Activated CD4-positive, CD25-positive, alpha-beta regulatory T cell (primary cell): ENCODE measurements at regions not wholly inside any gene's neighbourhood (a gene's known extent, or its start where the extent isn't known, plus 50 kb on each side); places are given as distances from the start of the nearest gene placed in this dataset.
A peak's percentile ranks its signal among the peaks of the same experiment; 100 is the strongest.

ENCODE experiments used
- DNase-seq, 4 experiments: peaks; one replicate each; lab custom pipeline; 2025; lab: John Stamatoyannopoulos, UW

GRCh38 chr17:34141590-34141989, 113.5 kb upstream of the CCL2 start:
- DNase-seq, result no peak

- no peak for DNase-seq
Measured at GRCh38 chr17:34143430-34143829, 111.7 kb upstream of the CCL2 start.

GRCh38 chr17:34146440-34147043, 108.5 kb upstream of the CCL2 start:
- peak in 1 of 4 experiments; percentile 16 for DNase-seq

- DNase-seq, result no peak
Measured at GRCh38 chr17:34151102-34151501, 104.0 kb upstream of the CCL2 start.

- DNase-seq, result no peak
Measured at GRCh38 chr17:34153991-34154390, 101.1 kb upstream of the CCL2 start.

GRCh38 chr17:34154961-34155730, 99.9 kb upstream of the CCL2 start:
- no peak for DNase-seq

- DNase-seq, result no peak
Measured at GRCh38 chr17:34155947-34156346, 99.1 kb upstream of the CCL2 start.

- DNase-seq, result no peak
Measured at GRCh38 chr17:34156401-34156740, 98.7 kb upstream of the CCL2 start.

- no peak for DNase-seq
Measured at GRCh38 chr17:34156741-34157589, 98.1 kb upstream of the CCL2 start.

GRCh38 chr17:34161690-34162089, 93.4 kb upstream of the CCL2 start:
- no peak for DNase-seq

- no peak for DNase-seq
Measured at GRCh38 chr17:34163123-34163522, 92.0 kb upstream of the CCL2 start.

GRCh38 chr17:34163646-34164045, 91.4 kb upstream of the CCL2 start:
- no peak for DNase-seq

GRCh38 chr17:34164837-34165236, 90.2 kb upstream of the CCL2 start:
- DNase-seq, result no peak

- no peak for DNase-seq
Measured at GRCh38 chr17:34166352-34166751, 88.7 kb upstream of the CCL2 start.

- DNase-seq, result no peak
Measured at GRCh38 chr17:34167354-34167753, 87.7 kb upstream of the CCL2 start.

- no peak for DNase-seq
Measured at GRCh38 chr17:34168989-34169388, 86.1 kb upstream of the CCL2 start.

GRCh38 chr17:34169496-34169895, 85.6 kb upstream of the CCL2 start:
- DNase-seq, result no peak

- peak in 1 of 4 experiments; percentile 21 for DNase-seq
Measured at GRCh38 chr17:34171245-34171818, 83.8 kb upstream of the CCL2 start.

GRCh38 chr17:34172390-34172918, 82.6 kb upstream of the CCL2 start:
- no peak for DNase-seq

- no peak for DNase-seq
Measured at GRCh38 chr17:34173241-34173640, 81.8 kb upstream of the CCL2 start.

- no peak for DNase-seq
Measured at GRCh38 chr17:34174496-34174895, 80.6 kb upstream of the CCL2 start.

- DNase-seq, result no peak
Measured at GRCh38 chr17:34176440-34176839, 78.6 kb upstream of the CCL2 start.
